PC-9 (cell line): ENCODE measurements at regions not wholly inside any gene's neighbourhood (a gene's known extent, or its start where the extent isn't known, plus 50 kb on each side); places are given as distances from the start of the nearest gene placed in this dataset.

Source experiments
- BruUV-seq: library from RNA; stranded (reverse); fragments of 400-500 nt; replicated peaks from 2 replicates; lab custom pipeline; 2021; lab: Mats Ljungman, UMichigan
- CTCF ChIA-PET: fragments of 300-600 bp; sonication (Branson Sonifier 250); formaldehyde crosslinking; loops from one replicate; lab custom pipeline; 2022; ENCODE audit warnings: antibody characterized with exemption; lab: Charles Lee
- POLR2A ChIA-PET: fragments of 300-600 bp; sonication (Branson Sonifier 250); formaldehyde crosslinking; loops from one replicate; lab custom pipeline; 2022; ENCODE audit warnings: antibody characterized with exemption; ENCODE audit not compliant: unreplicated experiment; lab: Charles Lee
- DNase-seq, 2 experiments: peaks; one replicate each; pipeline versions ENCODE4 v3.0.0 to v3.0.0-alpha.2; 2015 to 2022; ENCODE audit warnings: mixed read lengths in 1 of 2
- H2AFZ ChIP-seq: fragments of 200-600 bp; sonication (generic); 2 replicates; pipeline ENCODE4 v1.8.1; 2017; ENCODE audit warnings: antibody characterized with exemption
- H3F3A ChIP-seq: fragments of 200-600 bp; sonication (generic); 2 replicates; pipeline ENCODE4 v1.8.1; 2017; ENCODE audit warnings: antibody characterized with exemption, mild to moderate bottlenecking, low read depth; ENCODE audit not compliant: insufficient read depth
- H3K27ac ChIP-seq: fragments of 200-600 bp; sonication (generic); 2 replicates; pipeline ENCODE4 v1.6.1; 2016; ENCODE audit warnings: mixed run types
- H3K27me3 ChIP-seq: fragments of 200-600 bp; sonication (generic); 2 replicates; pipeline ENCODE4 v1.6.1; 2016; ENCODE audit warnings: low read depth, mixed run types; ENCODE audit not compliant: insufficient read depth
- H3K36me3 ChIP-seq: fragments of 200-600 bp; sonication (generic); 2 replicates; pipeline ENCODE4 v1.6.1; 2016; ENCODE audit warnings: low read depth, mixed run types
- H3K4me1 ChIP-seq: fragments of 200-600 bp; sonication (generic); replicated peaks from 2 replicates; pipeline ENCODE4 v1.6.1; 2016; ENCODE audit warnings: mixed run types; ENCODE audit not compliant: insufficient read depth
- H3K4me2 ChIP-seq: fragments of 200-600 bp; sonication (generic); 2 replicates; pipeline ENCODE4 v1.6.1; 2017; ENCODE audit warnings: mixed run types
- H3K4me3 ChIP-seq: fragments of 200-600 bp; sonication (generic); 2 replicates; pipeline ENCODE4 v1.6.1; 2016; ENCODE audit warnings: mixed run types
- H3K79me2 ChIP-seq: fragments of 200-600 bp; sonication (generic); 2 replicates; pipeline ENCODE4 v1.6.1; 2017; ENCODE audit warnings: low read depth, mixed run types
- H3K9me2 ChIP-seq: fragments of 200-600 bp; sonication (generic); 2 replicates; pipeline ENCODE4 v1.8.1; 2017; ENCODE audit warnings: mild to moderate bottlenecking; ENCODE audit not compliant: insufficient read depth
- H3K9me3 ChIP-seq: fragments of 200-600 bp; sonication (generic); 2 replicates; pipeline ENCODE4 v1.8.1; 2016; ENCODE audit warnings: low read depth; ENCODE audit not compliant: insufficient read depth
- H4K20me1 ChIP-seq: fragments of 200-600 bp; sonication (generic); 2 replicates; pipeline ENCODE4 v1.8.1; 2017; ENCODE audit not compliant: insufficient read depth
- CTCF ChIP-seq: fragments of 200-600 bp; sonication (generic); conservative IDR thresholded peaks from 2 replicates; pipeline ENCODE4 v1.6.1; 2017; ENCODE audit warnings: mixed run types, antibody characterized with exemption, mild to moderate bottlenecking, moderate library complexity
- EZH2 ChIP-seq: fragments of 200-600 bp; sonication (generic); IDR thresholded peaks from 2 replicates; pipeline ENCODE4 v1.8.0; 2017; ENCODE audit warnings: antibody characterized with exemption, low read depth
- intact Hi-C: fragments of 100-400 bp; cut with micrococcal nuclease; formaldehyde crosslinking; loops from one replicate; pipeline ENCODE4 v1.10.0; 2022; ENCODE audit not compliant: unreplicated experiment

GRCh38 chr7:109125001-109125400 lies 555.3 kb downstream of the DNAJB9 start:
- no peaks in the 10 kb centered on the region for H3K9me2 ChIP-seq
- ChIA-PET CTCF (no interaction called here), POLR2A (no interaction called here)
- H3K4me2 ChIP-seq, result no peak overlapping the region
- DNase-seq, result no peak
- no peaks in the 10 kb centered on the region for H3K4me1 ChIP-seq
- no TSS peak for BruUV-seq
- H3K4me3 ChIP-seq, result no peak overlapping the region
- TF ChIP-seq EZH2 (no peak), CTCF (no peak)
- H3K27me3 ChIP-seq, result no peaks in the 10 kb centered on the region
- H3K9me3 ChIP-seq, result no peaks in the 10 kb centered on the region
- no peaks in the 10 kb centered on the region for H4K20me1 ChIP-seq
- H3K36me3 ChIP-seq, result no peaks in the 10 kb centered on the region
- intact Hi-C loops, result no loop called here
- H2AFZ ChIP-seq, result 0 out of 2 replicates have a peak overlapping the region, but pooled peaks have one; percentile 34
- H3K79me2 ChIP-seq, result no peaks in the 10 kb centered on the region
- H3F3A ChIP-seq, result no peaks in the 10 kb centered on the region
- H3K27ac ChIP-seq, result no peak overlapping the region

GRCh38 chr7:109126404-109127050 lies 556.9 kb downstream of the DNAJB9 start:
- POLR2A ChIA-PET, result no interaction called here
- no peaks in the 10 kb centered on the region for H3K9me3 ChIP-seq
- H3K9me2 ChIP-seq, result no peaks in the 10 kb centered on the region
- no peaks in the 10 kb centered on the region for H3K27me3 ChIP-seq
- BruUV-seq, result no TSS peak
- H3K27ac ChIP-seq, result no peak overlapping the region
- H3K4me1 ChIP-seq, result no peaks in the 10 kb centered on the region
- H3K4me3 ChIP-seq, result no peak overlapping the region
- intact Hi-C loops, result no loop called here
- no peaks in the 10 kb centered on the region for H3K79me2 ChIP-seq
- DNase-seq, result no peak
- CTCF ChIA-PET, result interaction anchor here (0.5 kb wide), 1 partner anchor 58 kb away, joined by 3 read pairs; no protein-coding TSS in a partner anchor
- no peaks in the 10 kb centered on the region for H3F3A ChIP-seq
- no peaks in the 10 kb centered on the region for H4K20me1 ChIP-seq
- no peaks in the 10 kb centered on the region for H3K36me3 ChIP-seq
- TF ChIP-seq EZH2, result no peak
- peak overlapping the region; percentile 4; the same call in 1 of the 2 replicates for H2AFZ ChIP-seq
- H3K4me2 ChIP-seq, result no peak overlapping the region

GRCh38 chr7:109127145-109127544 lies 557.5 kb downstream of the DNAJB9 start:
- Histone ChIP-seq H3K27ac (no peak overlapping the region), H3K36me3 (no peaks in the 10 kb centered on the region), H3K9me2 (no peaks in the 10 kb centered on the region), H3K4me3 (no peak overlapping the region), H3K79me2 (no peaks in the 10 kb centered on the region), H3K4me1 (no peaks in the 10 kb centered on the region), H4K20me1 (no peaks in the 10 kb centered on the region), H3K4me2 (no peak overlapping the region), H3F3A (no peaks in the 10 kb centered on the region), H2AFZ (no peak overlapping the region), H3K27me3 (no peaks in the 10 kb centered on the region), H3K9me3 (no peaks in the 10 kb centered on the region)
- no TSS peak for BruUV-seq
- ChIA-PET CTCF (interaction anchor here (0.5 kb wide), 1 partner anchor 59 kb away, joined by 3 read pairs; no protein-coding TSS in a partner anchor), POLR2A (no interaction called here)
- TF ChIP-seq EZH2 (no peak), CTCF (no peak)
- DNase-seq, result no peak
- intact Hi-C loops, result no loop called here
